HG03457 (cell line): ENCODE measurements at regions not wholly inside any gene's neighbourhood (a gene's known extent, or its start where the extent isn't known, plus 50 kb on each side); places are given as distances from the start of the nearest gene placed in this dataset.
A peak's percentile ranks its signal among the peaks of the same experiment; 100 is the strongest.
"Not testable (repeated sequence)": the region's sequence is repeated elsewhere in the genome, so short reads cannot be mapped to it uniquely, and the experiment has no call there.

Experiments
- ATAC-seq: cut with Tn5 transposase; IDR thresholded peaks from one replicate; pipeline ENCODE4 v1.9.1; 2021; ENCODE audit warnings: moderate number of reproducible peaks; ENCODE audit not compliant: unreplicated experiment

GRCh38 chr9:105093685-105094084 lies 150.8 kb upstream of the SLC44A1 start:
- ATAC-seq = no peak

- ATAC-seq = no peak
Observed at GRCh38 chr9:105098370-105098769, 146.1 kb upstream of the SLC44A1 start.

GRCh38 chr9:105103776-105104175 lies 140.7 kb upstream of the SLC44A1 start:
- ATAC-seq = no peak

GRCh38 chr9:105114318-105114717 lies 130.1 kb upstream of the SLC44A1 start:
- ATAC-seq = peak; percentile 73

- ATAC-seq = peak; percentile 78
Observed at GRCh38 chr9:105114964-105115728, 129.3 kb upstream of the SLC44A1 start.

- ATAC-seq = no peak
Observed at GRCh38 chr9:105116052-105116868, 128.2 kb upstream of the SLC44A1 start.

GRCh38 chr9:105117234-105117633 lies 127.2 kb upstream of the SLC44A1 start:
- no peak for ATAC-seq

GRCh38 chr9:105118636-105119035 lies 125.8 kb upstream of the SLC44A1 start:
- no peak for ATAC-seq

- ATAC-seq = no peak
Observed at GRCh38 chr9:105119156-105119555, 125.3 kb upstream of the SLC44A1 start.

- ATAC-seq = no peak
Observed at GRCh38 chr9:105121861-105122430, 122.5 kb upstream of the SLC44A1 start.

- not testable (repeated sequence) for ATAC-seq
Observed at GRCh38 chr9:105124598-105124997, 119.9 kb upstream of the SLC44A1 start.

GRCh38 chr9:105126226-105126625 lies 118.2 kb upstream of the SLC44A1 start:
- ATAC-seq = no peak

GRCh38 chr9:105127863-105128220 lies 116.6 kb upstream of the SLC44A1 start:
- peak; percentile 100 for ATAC-seq

GRCh38 chr9:105128908-105129600 lies 115.4 kb upstream of the SLC44A1 start:
- no peak for ATAC-seq

- ATAC-seq = no peak
Observed at GRCh38 chr9:105129731-105130130, 114.7 kb upstream of the SLC44A1 start.

GRCh38 chr9:105131981-105132380 lies 112.5 kb upstream of the SLC44A1 start:
- no peak for ATAC-seq

GRCh38 chr9:105132606-105133005 lies 111.8 kb upstream of the SLC44A1 start:
- no peak for ATAC-seq

GRCh38 chr9:105138306-105138801 lies 106.1 kb upstream of the SLC44A1 start:
- no peak for ATAC-seq

GRCh38 chr9:105141146-105141975 lies 103.1 kb upstream of the SLC44A1 start:
- no peak for ATAC-seq

- ATAC-seq = no peak
Observed at GRCh38 chr9:105141976-105142250, 102.5 kb upstream of the SLC44A1 start.
